H1 (cell line): ENCODE measurements at regions not wholly inside any gene's neighbourhood (a gene's known extent, or its start where the extent isn't known, plus 50 kb on each side); places are given as distances from the start of the nearest gene placed in this dataset.

Source experiments
- CTCF ChIA-PET: fragments of 300-600 bp; sonication (Branson Sonifier 250); formaldehyde crosslinking; loops from one replicate; lab custom pipeline; 2021; ENCODE audit not compliant: partially characterized antibody; lab: Charles Lee
- POLR2A ChIA-PET: fragments of 300-600 bp; sonication (Branson Sonifier 250); formaldehyde crosslinking; loops from one replicate; lab custom pipeline; 2021; ENCODE audit warnings: inconsistent platforms; ENCODE audit not compliant: partially characterized antibody; lab: Charles Lee
- DNase-seq, 2 experiments: peaks; one replicate each; pipeline versions ENCODE4 v3.0.0 to v3.0.0-alpha.2; 2010 to 2022; ENCODE audit warnings: low spot score in 2 of 2, low read depth in 1 of 2, mixed read lengths in 1 of 2
- FAIRE-seq: peaks from 2 replicates; lab custom pipeline; 2011; peaks lifted over from hg19 to GRCh38; lab: Jason Lieb, UNC
- H2AFZ ChIP-seq: 2 replicates; pipeline ENCODE4 v1.8.1; 2012; ENCODE audit warnings: low read length, inconsistent platforms
- H2AK5ac ChIP-seq: 2 replicates; pipeline ENCODE4 v1.6.1; 2013; ENCODE audit warnings: low read depth, low read length
- H2BK120ac ChIP-seq: replicated peaks from 2 replicates; pipeline ENCODE3; 2013; ENCODE audit warnings: low read depth, low read length, inconsistent platforms
- H2BK12ac ChIP-seq: 2 replicates; pipeline ENCODE4 v1.6.1; 2013; ENCODE audit warnings: low read depth, low read length
- H2BK15ac ChIP-seq: 2 replicates; pipeline ENCODE4 v1.6.1; 2013; ENCODE audit warnings: low read length
- H2BK20ac ChIP-seq: 2 replicates; pipeline ENCODE4 v1.6.1; 2013; ENCODE audit warnings: low read length
- H2BK5ac ChIP-seq: 2 replicates; pipeline ENCODE4 v1.6.1; 2013; ENCODE audit warnings: low read depth, low read length
- H3K14ac ChIP-seq: 2 replicates; pipeline ENCODE4 v1.6.1; 2013; ENCODE audit warnings: inconsistent platforms; ENCODE audit not compliant: insufficient read length
- H3K18ac ChIP-seq: 2 replicates; pipeline ENCODE4 v1.6.1; 2013; ENCODE audit warnings: low read length; ENCODE audit errors: extremely low read depth
- H3K23ac ChIP-seq: 2 replicates; pipeline ENCODE4 v1.6.1; 2013; ENCODE audit warnings: inconsistent platforms; ENCODE audit not compliant: insufficient read length
- H3K23me2 ChIP-seq: 2 replicates; pipeline ENCODE4 v1.6.1; 2013; ENCODE audit warnings: low read depth, low read length
- H3K27ac ChIP-seq: 2 replicates; pipeline ENCODE4 v1.6.1; 2011; ENCODE audit warnings: low read depth, low read length, inconsistent platforms
- H3K27me3 ChIP-seq, 4 experiments: replicated peaks in 1 of 4; 1 replicate in 1 of 4; 2 replicates in 3 of 4; pipeline versions ENCODE4 v1.6.1 to v1.8.1; 2011 to 2013; ENCODE audit warnings: low read length in 3 of 4, mild to moderate bottlenecking in 3 of 4, inconsistent platforms in 2 of 4, mixed read lengths in 2 of 4, moderate library complexity in 1 of 4; ENCODE audit not compliant: control insufficient read depth in 3 of 4, insufficient read depth in 3 of 4; ENCODE audit errors: extremely low read depth in 1 of 4
- H3K36me3 ChIP-seq, 4 experiments: 2 replicates each; pipeline versions ENCODE4 v1.6.1 to v1.8.1; 2011 to 2013; ENCODE audit warnings: mild to moderate bottlenecking in 4 of 4, low read length in 3 of 4, moderate library complexity in 2 of 4, control low read depth in 1 of 4, inconsistent platforms in 1 of 4; ENCODE audit not compliant: insufficient read depth in 4 of 4, control insufficient read depth in 2 of 4
- H3K4ac ChIP-seq: replicated peaks from 2 replicates; pipeline ENCODE3; 2013; ENCODE audit warnings: low read length, low read depth, mixed read lengths, inconsistent platforms; ENCODE audit not compliant: insufficient read length
- H3K4me1 ChIP-seq, 4 experiments: replicated peaks in 1 of 4; 1 replicate in 1 of 4; 2 replicates in 3 of 4; pipeline versions ENCODE4 v1.6.1 to v1.8.1; 2011 to 2013; ENCODE audit warnings: low read length in 3 of 4, inconsistent platforms in 2 of 4, mixed read lengths in 1 of 4; ENCODE audit not compliant: insufficient read depth in 4 of 4, control insufficient read depth in 3 of 4
- H3K4me2 ChIP-seq, 2 experiments: 2 replicates each; pipeline versions ENCODE4 v1.6.1 to v1.8.1; 2011 to 2013; ENCODE audit warnings: low read depth in 2 of 2, low read length in 2 of 2, control low read depth in 1 of 2, inconsistent platforms in 1 of 2, mild to moderate bottlenecking in 1 of 2; ENCODE audit not compliant: insufficient read depth in 1 of 2
- H3K4me3 ChIP-seq, 4 experiments: fragments of 200-600, 300-600 bp in 1 of 4; sonication (generic), shearing (Covaris generic), sonication (Bioruptor Twin) in 1 of 4; 2 replicates each; pipeline versions ENCODE4 v1.5.1 to v1.8.1; 2011 to 2016; ENCODE audit warnings: low read length in 4 of 4, low read depth in 3 of 4, control low read depth in 2 of 4, inconsistent platforms in 2 of 4, mild to moderate bottlenecking in 2 of 4, mixed read lengths in 1 of 4, moderate library complexity in 1 of 4; ENCODE audit not compliant: insufficient read depth in 2 of 4; ENCODE audit errors: extremely low read depth in 1 of 4
- H3K56ac ChIP-seq: replicated peaks from 2 replicates; pipeline ENCODE3; 2013; ENCODE audit warnings: low read depth, mild to moderate bottlenecking, mixed read lengths, low read length, inconsistent platforms; ENCODE audit not compliant: insufficient read length
- H3K79me1 ChIP-seq: 2 replicates; pipeline ENCODE4 v1.6.1; 2013; ENCODE audit warnings: low read depth, low read length, control low read depth
- H3K79me2 ChIP-seq, 2 experiments: 2 replicates each; pipeline versions ENCODE4 v1.6.1 to v1.8.1; 2012 to 2013; ENCODE audit warnings: low read length in 2 of 2, mild to moderate bottlenecking in 2 of 2, inconsistent platforms in 1 of 2; ENCODE audit not compliant: insufficient read depth in 2 of 2, control insufficient read depth in 1 of 2
- H3K9ac ChIP-seq, 4 experiments: replicated peaks in 1 of 4; 1 replicate in 1 of 4; 2 replicates in 3 of 4; pipeline versions ENCODE4 v1.6.1 to v1.8.1; 2011 to 2013; ENCODE audit warnings: low read depth in 3 of 4, low read length in 3 of 4, control low read depth in 2 of 4, mild to moderate bottlenecking in 2 of 4, moderate library complexity in 2 of 4, inconsistent platforms in 1 of 4; ENCODE audit errors: extremely low read depth in 1 of 4
- H3K9me3 ChIP-seq, 2 experiments: 2 replicates each; pipeline versions ENCODE4 v1.6.1 to v1.8.1; 2012 to 2013; ENCODE audit warnings: mild to moderate bottlenecking in 2 of 2, moderate library complexity in 2 of 2, control low read depth in 1 of 2, inconsistent platforms in 1 of 2, low read depth in 1 of 2, low read length in 1 of 2, mixed read lengths in 1 of 2; ENCODE audit not compliant: insufficient read depth in 2 of 2
- H4K20me1 ChIP-seq, 2 experiments: replicated peaks in 1 of 2; 2 replicates each; pipeline versions ENCODE3 to v1.8.1; 2011 to 2013; ENCODE audit warnings: inconsistent platforms in 2 of 2, low read length in 2 of 2, mild to moderate bottlenecking in 1 of 2; ENCODE audit not compliant: insufficient read depth in 2 of 2, control insufficient read depth in 1 of 2
- H4K5ac ChIP-seq: 2 replicates; pipeline ENCODE4 v1.6.1; 2013; ENCODE audit warnings: low read length, low read depth, mixed read lengths, inconsistent platforms; ENCODE audit not compliant: insufficient read length
- H4K8ac ChIP-seq: 2 replicates; pipeline ENCODE4 v1.8.0; 2013; ENCODE audit warnings: mild to moderate bottlenecking, moderate library complexity, low read length, inconsistent platforms; ENCODE audit not compliant: insufficient read depth; ENCODE audit errors: extremely low read depth
- H4K91ac ChIP-seq: replicated peaks from 2 replicates; pipeline ENCODE3; 2013; ENCODE audit warnings: low read length, mixed read lengths, inconsistent platforms; ENCODE audit not compliant: insufficient read length
- BRCA1 ChIP-seq: IDR thresholded peaks from 2 replicates; pipeline ENCODE4 v1.6.1; 2012; ENCODE audit warnings: low read depth, low read length, improper control_type of control experiment
- EZH2 ChIP-seq: fragments of 200-600 bp; sonication (generic); IDR thresholded peaks from 2 replicates; pipeline ENCODE4 v1.7.1; 2012; ENCODE audit warnings: low read depth, mild to moderate bottlenecking, moderate library complexity, low read length, inconsistent platforms; ENCODE audit not compliant: severe bottlenecking
- RNF2 ChIP-seq: fragments of 200-900, 300-1000 bp; sonication (generic); IDR thresholded peaks from 2 replicates; pipeline ENCODE4 v1.7.1; 2016; ENCODE audit warnings: borderline replicate concordance, low read depth, mild to moderate bottlenecking, antibody characterized with exemption, low read length; ENCODE audit not compliant: poor library complexity, severe bottlenecking; ENCODE audit errors: missing control alignments
- WGBS, 2 experiments: shearing (Covaris generic) in 1 of 2; methylation state at CpG; one replicate each; pipeline versions ENCODE4 v1.1.6 to v1.1.7; 2013 to 2015; ENCODE audit warnings: low lambda C conversion rate in 2 of 2, mixed read lengths in 2 of 2, inconsistent platforms in 1 of 2, low coverage in 1 of 2, missing lambda C conversion rate in 1 of 2; ENCODE audit not compliant: insufficient replicate concordance in 2 of 2, insufficient coverage in 1 of 2, insufficient read length in 1 of 2; ENCODE audit errors: extremely low coverage in 1 of 2, missing lambda C conversion rate in 1 of 2; 5-methylcytosine and 5-hydroxymethylcytosine counted together

DNA sequence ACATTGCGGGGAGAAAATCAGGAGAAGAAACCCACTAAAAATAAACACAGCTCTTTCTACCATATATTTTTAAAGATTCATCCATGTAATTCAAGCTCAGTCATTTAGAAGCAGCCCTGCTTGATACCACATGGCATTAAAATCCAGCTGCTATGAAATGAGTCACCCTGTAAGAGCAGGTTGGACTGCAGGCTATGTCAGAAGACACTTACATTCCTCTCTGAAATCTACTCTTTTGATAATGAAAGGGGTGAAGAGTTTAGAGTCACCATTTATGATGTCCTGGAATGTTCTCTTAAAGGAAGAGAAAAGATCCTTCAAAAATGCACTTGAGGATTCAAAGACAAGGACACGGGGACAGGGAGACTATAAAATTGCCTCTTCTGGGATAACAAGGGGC, 100.6 kb upstream of the APCDD1 start:
- Histone ChIP-seq H3K4me2 (no peak overlapping the region), H3K9me3 (no peaks in the 10 kb centered on the region), H3K27me3 (no peaks in the 10 kb centered on the region), H3K79me1 (no peaks in the 10 kb centered on the region), H3K56ac (no peak overlapping the region), H4K5ac (no peak overlapping the region), H3K23me2 (no peaks in the 10 kb centered on the region), H2BK20ac (no peak overlapping the region), H2AK5ac (no peak overlapping the region), H3K79me2 (no peaks in the 10 kb centered on the region), H3K14ac (no peak overlapping the region), H4K8ac (no peak overlapping the region), H3K23ac (no peak overlapping the region), H3K4me3 (no peak overlapping the region), H2BK120ac (no peak overlapping the region), H2BK5ac (no peak overlapping the region), H3K4ac (no peak overlapping the region), H2BK15ac (no peak overlapping the region), H4K91ac (no peak overlapping the region), H3K36me3 (no peaks in the 10 kb centered on the region), H3K9ac (no peak overlapping the region), H3K27ac (no peak overlapping the region), H2AFZ (no peak overlapping the region), H4K20me1 (no peaks in the 10 kb centered on the region), H2BK12ac (no peak overlapping the region), H3K4me1 (no peaks in the 10 kb centered on the region), H3K18ac (no peak overlapping the region)
- ChIA-PET POLR2A (no interaction called here), CTCF (no interaction called here)
- TF ChIP-seq EZH2, result no peak
- no peak for TF ChIP-seq BRCA1
- no peak for TF ChIP-seq RNF2
- DNase-seq (no peak), FAIRE-seq (no peak)
- 90% methylated on average over 2 of the region's 2 CpGs; no CpG with 5 or more reads in 1 of the 2 experiments for WGBS, 2 experiments
